Germinal center (tissue), 1 donor: ENCODE measurements at regions not wholly inside any gene's neighbourhood (a gene's known extent, or its start where the extent isn't known, plus 50 kb on each side); places are given as distances from the start of the nearest gene placed in this dataset.

ENCODE experiments used
- DNase-seq: peaks from one replicate; pipeline ENCODE4 v3.0.0; 2012; ENCODE audit warnings: mixed read lengths, low spot score

- no peak for DNase-seq
Observed at GRCh38 chr9:131809941-131810344, 70.1 kb upstream of the RAPGEF1 start.

- no peak for DNase-seq
Observed at GRCh38 chr9:131808291-131808690, 68.4 kb upstream of the RAPGEF1 start.

GRCh38 chr9:131807144-131807983 lies 67.5 kb upstream of the RAPGEF1 start:
- no peak for DNase-seq

GRCh38 chr9:131805803-131806202 lies 65.9 kb upstream of the RAPGEF1 start:
- DNase-seq: no peak

GRCh38 chr9:131804826-131805225 lies 65.0 kb upstream of the RAPGEF1 start:
- DNase-seq: no peak

GRCh38 chr9:131803758-131804411 lies 64.0 kb upstream of the RAPGEF1 start:
- DNase-seq: no peak

- DNase-seq: no peak
Observed at GRCh38 chr9:131801810-131802209, 61.9 kb upstream of the RAPGEF1 start.

GRCh38 chr9:131800843-131801242 lies 61.0 kb upstream of the RAPGEF1 start:
- no peak for DNase-seq

- DNase-seq: no peak
Observed at GRCh38 chr9:131800366-131800765, 60.5 kb upstream of the RAPGEF1 start.

GRCh38 chr9:131799177-131799823 lies 59.4 kb upstream of the RAPGEF1 start:
- peak; percentile 49 for DNase-seq

GRCh38 chr9:131798246-131798645 lies 58.4 kb upstream of the RAPGEF1 start:
- DNase-seq: no peak

- DNase-seq: no peak
Observed at GRCh38 chr9:131794393-131794792, 54.5 kb upstream of the RAPGEF1 start.

GRCh38 chr9:131791542-131792254 lies 51.8 kb upstream of the RAPGEF1 start:
- DNase-seq: no peak
